Activated CD4-positive, alpha-beta T cell treated with anti-CD3 and anti-CD28 coated beads, Interleukin-2, amount 10 ng/mL, durations not matched to agents 7 days and 5 days (primary cell): ENCODE measurements at regions not wholly inside any gene's neighbourhood (a gene's known extent, or its start where the extent isn't known, plus 50 kb on each side); places are given as distances from the start of the nearest gene placed in this dataset.
"Not testable (repeated sequence)": the region's sequence is repeated elsewhere in the genome, so short reads cannot be mapped to it uniquely, and the experiment has no call there.

Source experiments
- CTCF ChIA-PET: fragments of 350-600 bp; sonication (Branson Sonifier 250); formaldehyde crosslinking; loops from one replicate; lab custom pipeline; 2021; ENCODE audit warnings: antibody characterized with exemption; lab: Charles Lee
- POLR2A ChIA-PET: fragments of 350-600 bp; sonication (Branson Sonifier 250); formaldehyde crosslinking; loops from one replicate; lab custom pipeline; 2021; ENCODE audit warnings: antibody characterized with exemption; lab: Charles Lee
- DNase-seq: peaks from one replicate; pipeline ENCODE4 v3.0.0-alpha.2; 2020
- H3K27ac Mint-ChIP-seq: one replicate; pipeline ENCODE4 v1.8.0; 2021; ENCODE audit warnings: mild to moderate bottlenecking, moderate library complexity, mixed read lengths
- H3K27me3 Mint-ChIP-seq: one replicate; pipeline ENCODE4 v1.8.0; 2021; ENCODE audit warnings: mixed read lengths
- H3K36me3 Mint-ChIP-seq: one replicate; pipeline ENCODE4 v1.8.0; 2021; ENCODE audit warnings: low read depth, mixed read lengths
- H3K4me1 Mint-ChIP-seq: one replicate; pipeline ENCODE4 v1.8.0; 2021; ENCODE audit warnings: mixed read lengths
- H3K4me3 Mint-ChIP-seq: one replicate; pipeline ENCODE4 v1.8.0; 2021; ENCODE audit warnings: mild to moderate bottlenecking, moderate library complexity, mixed read lengths
- H3K9me3 Mint-ChIP-seq: one replicate; pipeline ENCODE4 v1.8.0; 2021; ENCODE audit warnings: mixed read lengths

- Mint-ChIP-seq H3K27ac (no peak overlapping the region), H3K4me1 (no peaks in the 10 kb centered on the region), H3K4me3 (no peak overlapping the region), H3K36me3 (no peaks in the 10 kb centered on the region), H3K27me3 (no peaks in the 10 kb centered on the region), H3K9me3 (no peaks in the 10 kb centered on the region)
- DNase-seq = no peak
- ChIA-PET POLR2A (no interaction called here), CTCF (no interaction called here)
Observed at GRCh38 chr5:164098531-164098930, 593.1 kb downstream of the MAT2B start.

DNA sequence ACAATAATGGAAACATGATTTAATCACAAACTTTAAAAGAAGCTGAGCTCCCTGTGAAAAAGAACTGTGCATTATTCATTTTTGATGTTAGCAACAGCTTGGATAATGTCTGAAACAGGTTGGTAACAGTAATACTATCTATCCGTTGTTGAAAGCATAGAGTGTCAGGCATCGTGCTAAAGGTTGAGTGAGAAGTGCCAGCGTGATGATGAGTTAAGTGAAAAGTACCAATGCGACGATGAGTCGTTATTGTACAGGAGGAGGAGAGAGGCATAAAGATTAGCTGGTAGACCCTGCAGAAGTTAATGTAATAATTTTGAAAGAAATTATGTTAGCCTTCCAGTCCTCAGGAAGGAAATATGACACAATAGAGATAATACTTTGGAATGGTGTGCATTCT is 593.6 kb downstream of the MAT2B start:
- Mint-ChIP-seq H3K27ac (no peak overlapping the region), H3K27me3 (no peaks in the 10 kb centered on the region), H3K4me1 (no peaks in the 10 kb centered on the region), H3K9me3 (no peaks in the 10 kb centered on the region), H3K36me3 (no peaks in the 10 kb centered on the region), H3K4me3 (no peak overlapping the region)
- ChIA-PET POLR2A (no interaction called here), CTCF (no interaction called here)
- DNase-seq = no peak

- no peak for DNase-seq
- Mint-ChIP-seq H3K27ac (no peak overlapping the region), H3K4me3 (no peak overlapping the region), H3K27me3 (no peaks in the 10 kb centered on the region), H3K9me3 (peaks cover 4% of the 10 kb centered on the region), H3K36me3 (no peaks in the 10 kb centered on the region), H3K4me1 (no peaks in the 10 kb centered on the region)
- ChIA-PET POLR2A (no interaction called here), CTCF (no interaction called here)
Observed at GRCh38 chr5:164115420-164115819, 610.0 kb downstream of the MAT2B start.

DNA sequence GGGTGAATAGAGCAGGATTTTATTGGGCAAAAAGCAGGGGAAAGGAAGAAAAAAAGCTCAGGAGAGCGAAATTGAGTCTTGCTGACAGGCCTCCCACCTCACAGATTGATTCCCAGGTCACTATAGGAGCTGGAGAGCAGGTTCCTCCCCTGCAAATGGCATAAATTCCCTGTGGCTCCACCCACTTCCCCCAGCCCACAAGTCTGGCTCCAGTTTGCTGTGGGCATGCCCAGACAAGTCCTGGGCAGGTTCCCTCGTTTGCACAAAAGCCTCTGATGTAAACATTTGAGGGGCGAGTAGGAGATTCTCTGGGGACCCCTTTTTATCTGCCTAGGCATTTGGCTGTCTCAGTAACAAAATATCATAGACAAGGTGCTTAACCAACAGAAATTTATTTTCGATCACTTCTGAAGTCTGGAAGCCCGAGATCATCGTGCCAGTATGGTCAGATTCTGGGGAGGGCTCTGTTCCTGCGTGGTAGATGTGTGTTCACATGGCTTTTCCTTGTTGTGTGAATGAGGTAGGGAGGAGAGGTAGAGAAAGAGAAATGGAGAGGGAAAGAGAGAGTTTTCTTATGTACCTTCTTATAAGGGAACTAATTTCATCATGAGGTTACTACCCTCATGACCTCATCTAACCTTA is 614.5 kb downstream of the MAT2B start:
- CTCF ChIA-PET = interaction anchor here (0.5 kb wide), 1 partner anchor 23 kb away, joined by 3 read pairs; no protein-coding TSS in a partner anchor
- H3K27ac Mint-ChIP-seq = peak overlapping the region; percentile 14
- no peak for DNase-seq
- no peak overlapping the region for H3K4me3 Mint-ChIP-seq
- peaks cover 4% of the 10 kb centered on the region for H3K9me3 Mint-ChIP-seq
- no peaks in the 10 kb centered on the region for H3K27me3 Mint-ChIP-seq
- no peaks in the 10 kb centered on the region for H3K36me3 Mint-ChIP-seq
- POLR2A ChIA-PET = no interaction called here
- no peaks in the 10 kb centered on the region for H3K4me1 Mint-ChIP-seq

GRCh38 chr5:164127527-164127926 is 622.1 kb downstream of the MAT2B start:
- H3K36me3 Mint-ChIP-seq = no peaks in the 10 kb centered on the region
- POLR2A ChIA-PET = no interaction called here
- H3K4me1 Mint-ChIP-seq = no peaks in the 10 kb centered on the region
- CTCF ChIA-PET = no interaction called here
- no peak overlapping the region for H3K27ac Mint-ChIP-seq
- no peak overlapping the region for H3K4me3 Mint-ChIP-seq
- H3K9me3 Mint-ChIP-seq = peaks cover 18% of the 10 kb centered on the region
- H3K27me3 Mint-ChIP-seq = no peaks in the 10 kb centered on the region
- DNase-seq = no peak

DNA sequence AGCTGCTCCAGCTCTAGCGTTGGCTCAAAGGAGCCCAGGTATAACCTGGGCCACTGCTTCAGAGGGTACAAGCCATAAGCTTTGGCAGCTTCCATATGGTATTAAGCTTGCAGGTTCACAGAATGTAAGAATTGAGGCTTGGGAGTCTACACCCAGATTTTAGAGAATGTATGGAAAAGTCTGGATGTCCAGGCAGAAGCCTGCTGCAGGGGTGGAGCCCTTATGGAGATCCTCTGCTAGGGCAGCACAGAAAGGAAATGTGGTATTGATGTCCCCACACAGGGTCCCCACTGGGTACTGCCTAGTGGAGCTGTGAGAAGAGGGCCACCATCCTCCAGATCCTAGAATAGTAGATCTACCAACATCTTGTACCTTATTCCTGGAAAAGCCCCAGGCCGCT is 626.9 kb downstream of the MAT2B start:
- POLR2A ChIA-PET = no interaction called here
- DNase-seq = no peak
- H3K36me3 Mint-ChIP-seq = no peaks in the 10 kb centered on the region
- H3K4me1 Mint-ChIP-seq = no peaks in the 10 kb centered on the region
- H3K9me3 Mint-ChIP-seq = peaks cover 20% of the 10 kb centered on the region
- no peak overlapping the region for H3K4me3 Mint-ChIP-seq
- no peak overlapping the region for H3K27ac Mint-ChIP-seq
- CTCF ChIA-PET = no interaction called here
- no peaks in the 10 kb centered on the region for H3K27me3 Mint-ChIP-seq

- ChIA-PET CTCF (no interaction called here), POLR2A (no interaction called here)
- Mint-ChIP-seq H3K27ac (no peak overlapping the region), H3K36me3 (no peaks in the 10 kb centered on the region), H3K9me3 (peaks cover 2% of the 10 kb centered on the region), H3K4me1 (no peaks in the 10 kb centered on the region), H3K4me3 (no peak overlapping the region), H3K27me3 (no peaks in the 10 kb centered on the region)
- no peak for DNase-seq
Observed at GRCh38 chr5:164137095-164137494, 631.7 kb downstream of the MAT2B start.

GRCh38 chr5:164139423-164139822 is 634.0 kb downstream of the MAT2B start:
- H3K4me3 Mint-ChIP-seq = no peak overlapping the region
- no peaks in the 10 kb centered on the region for H3K27me3 Mint-ChIP-seq
- H3K36me3 Mint-ChIP-seq = no peaks in the 10 kb centered on the region
- POLR2A ChIA-PET = no interaction called here
- no peaks in the 10 kb centered on the region for H3K4me1 Mint-ChIP-seq
- H3K27ac Mint-ChIP-seq = no peak overlapping the region
- DNase-seq = no peak
- no peaks in the 10 kb centered on the region for H3K9me3 Mint-ChIP-seq
- CTCF ChIA-PET = no interaction called here

DNA sequence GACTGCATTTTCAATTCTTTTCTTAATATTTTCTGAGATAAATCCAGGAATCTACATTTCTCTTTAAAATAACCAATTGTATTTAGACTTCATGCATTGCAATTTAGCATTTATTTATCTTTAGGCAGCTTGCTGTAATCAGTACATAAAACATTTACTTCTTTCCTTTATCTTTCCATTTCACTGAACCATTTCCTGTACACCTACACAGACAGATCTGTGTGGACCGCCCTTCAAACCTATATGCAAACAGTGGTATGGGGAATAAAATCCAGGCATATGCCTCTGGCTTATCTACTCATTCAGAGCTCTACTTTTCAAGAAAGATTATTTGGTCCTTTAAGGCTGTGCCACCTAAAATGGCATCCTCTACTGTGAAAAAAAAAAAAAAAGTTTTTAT is 640.0 kb downstream of the MAT2B start:
- Mint-ChIP-seq H3K27me3 (no peaks in the 10 kb centered on the region), H3K27ac (no peak overlapping the region), H3K9me3 (no peaks in the 10 kb centered on the region), H3K4me3 (no peak overlapping the region), H3K36me3 (no peaks in the 10 kb centered on the region), H3K4me1 (no peaks in the 10 kb centered on the region)
- no peak for DNase-seq
- POLR2A ChIA-PET = no interaction called here
- CTCF ChIA-PET = no interaction called here

- Mint-ChIP-seq H3K9me3 (no peaks in the 10 kb centered on the region), H3K4me1 (no peaks in the 10 kb centered on the region), H3K27me3 (no peaks in the 10 kb centered on the region), H3K4me3 (no peak overlapping the region), H3K27ac (no peak overlapping the region), H3K36me3 (no peaks in the 10 kb centered on the region)
- ChIA-PET POLR2A (no interaction called here), CTCF (no interaction called here)
- no peak for DNase-seq
Observed at GRCh38 chr5:164146223-164146622, 640.8 kb downstream of the MAT2B start.

DNA sequence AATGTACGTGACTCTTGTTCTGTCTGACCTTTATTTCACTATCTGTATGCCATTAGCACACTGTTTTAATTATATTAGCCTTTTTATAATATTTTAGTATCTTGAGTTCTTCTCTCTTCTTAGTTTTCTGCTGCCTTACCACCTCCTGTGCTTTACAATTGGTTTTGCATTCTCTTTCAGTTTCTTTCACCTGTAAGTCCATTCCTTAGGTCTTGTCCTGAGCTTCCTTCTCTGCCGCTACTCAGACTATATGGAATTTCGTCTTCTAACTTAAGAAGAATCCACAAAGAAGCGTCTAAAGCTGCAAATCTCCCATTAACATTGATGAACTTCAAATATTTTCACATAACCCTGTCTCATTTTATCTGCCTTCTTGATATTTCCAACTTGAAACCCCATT is 642.9 kb downstream of the MAT2B start:
- Mint-ChIP-seq H3K9me3 (no peaks in the 10 kb centered on the region), H3K4me3 (no peak overlapping the region), H3K36me3 (no peaks in the 10 kb centered on the region), H3K4me1 (no peaks in the 10 kb centered on the region), H3K27me3 (no peaks in the 10 kb centered on the region), H3K27ac (no peak overlapping the region)
- ChIA-PET POLR2A (no interaction called here), CTCF (no interaction called here)
- DNase-seq = no peak

DNA sequence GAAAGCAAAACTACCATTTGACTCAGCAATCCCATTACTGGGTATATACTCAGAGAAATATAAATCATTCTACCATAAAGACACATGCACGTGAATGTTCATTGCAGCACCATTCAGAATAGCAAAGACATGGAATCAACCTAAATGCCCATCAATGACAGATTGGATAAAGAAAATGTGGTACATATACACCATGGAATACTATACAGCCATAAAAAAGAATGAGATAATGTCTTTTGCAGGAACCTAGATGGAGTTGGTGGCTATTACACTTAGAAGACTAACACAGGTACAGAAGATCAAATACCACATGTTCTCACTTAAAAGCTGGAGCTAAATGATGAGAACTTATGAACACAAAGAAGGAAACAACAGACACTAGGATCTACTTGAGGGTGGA is 647.1 kb downstream of the MAT2B start:
- CTCF ChIA-PET = not testable (repeated sequence)

DNA sequence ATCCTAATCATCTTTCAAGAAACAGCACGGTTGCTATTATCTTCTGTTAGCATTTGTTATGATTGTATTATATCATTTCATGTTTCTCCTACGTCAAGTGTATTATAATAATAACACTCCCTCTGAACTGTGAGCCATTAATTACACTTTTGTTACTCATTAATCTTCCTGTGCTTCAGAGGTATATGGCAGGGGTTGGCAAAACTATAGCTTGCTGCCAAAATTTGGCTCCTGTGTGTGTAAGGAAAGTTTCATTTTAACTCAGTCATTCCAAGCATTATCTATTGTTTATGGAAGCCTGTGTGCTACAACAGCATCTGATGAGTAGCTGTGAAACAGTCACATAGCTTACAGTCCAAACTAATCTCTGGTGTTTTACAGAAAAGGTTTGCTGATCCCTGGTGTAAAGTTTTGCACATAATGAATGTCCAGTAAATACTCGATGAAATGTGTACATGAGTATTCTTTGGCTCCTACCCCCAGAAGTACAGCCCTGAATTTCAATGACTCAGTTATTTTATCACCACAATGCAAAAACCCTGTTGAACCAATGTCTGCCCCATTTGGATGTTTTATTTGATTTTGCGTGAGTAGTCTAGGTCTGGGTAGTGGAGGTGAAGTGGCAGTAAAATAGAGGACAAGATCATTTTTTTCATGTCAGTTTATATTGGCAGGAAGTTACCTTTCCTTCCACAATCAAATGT is 648.2 kb downstream of the MAT2B start:
- DNase-seq = no peak

More for the DNA sequence above, 647.1 kb downstream of the MAT2B start:
- H3K4me1 Mint-ChIP-seq, POLR2A ChIA-PET, H3K9me3 Mint-ChIP-seq, H3K4me3 Mint-ChIP-seq, H3K27me3 Mint-ChIP-seq, DNase-seq, H3K36me3 Mint-ChIP-seq, H3K27ac Mint-ChIP-seq: not testable (repeated sequence)

DNA sequence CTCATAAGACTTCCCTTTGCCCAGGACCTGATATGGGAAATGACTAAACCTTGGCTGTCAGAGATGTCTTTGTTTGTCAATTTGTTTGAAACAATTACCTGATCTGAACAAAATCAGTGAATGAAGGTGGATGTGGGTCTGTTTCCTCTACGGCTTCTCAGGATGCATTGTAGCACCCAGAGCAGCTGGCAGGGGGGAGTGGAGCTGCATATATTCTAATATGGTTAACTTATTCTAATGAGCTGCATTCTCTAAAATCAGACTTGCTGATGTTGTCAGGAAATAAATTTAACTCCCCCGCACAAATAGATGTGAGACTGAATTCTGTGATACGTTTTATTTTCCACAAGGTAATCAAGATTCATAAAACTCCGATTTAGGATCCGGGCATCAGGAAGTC is 665.4 kb downstream of the MAT2B start:
- ChIA-PET CTCF (no interaction called here), POLR2A (no interaction called here)
- no peak for DNase-seq
- no peaks in the 10 kb centered on the region for H3K27me3 Mint-ChIP-seq
- H3K36me3 Mint-ChIP-seq = no peaks in the 10 kb centered on the region
- H3K4me1 Mint-ChIP-seq = no peaks in the 10 kb centered on the region
- no peak overlapping the region for H3K27ac Mint-ChIP-seq
- no peak overlapping the region for H3K4me3 Mint-ChIP-seq
- H3K9me3 Mint-ChIP-seq = peaks cover 2% of the 10 kb centered on the region

More for the DNA sequence above, 648.2 kb downstream of the MAT2B start:
- H3K4me1 Mint-ChIP-seq = no peaks in the 10 kb centered on the region
- CTCF ChIA-PET = no interaction called here
- POLR2A ChIA-PET = no interaction called here
- H3K36me3 Mint-ChIP-seq = no peaks in the 10 kb centered on the region
- no peaks in the 10 kb centered on the region for H3K9me3 Mint-ChIP-seq
- no peaks in the 10 kb centered on the region for H3K27me3 Mint-ChIP-seq
- H3K27ac Mint-ChIP-seq = no peak overlapping the region
- H3K4me3 Mint-ChIP-seq = no peak overlapping the region
